ENCODE measurements at regions not wholly inside any gene's neighbourhood (a gene's known extent, or its start where the extent isn't known, plus 50 kb on each side); places are given as distances from the start of the nearest gene placed in this dataset.
"Not testable (repeated sequence)": the region's sequence is repeated elsewhere in the genome, so short reads cannot be mapped to it uniquely, and the experiment has no call there.

DNA sequence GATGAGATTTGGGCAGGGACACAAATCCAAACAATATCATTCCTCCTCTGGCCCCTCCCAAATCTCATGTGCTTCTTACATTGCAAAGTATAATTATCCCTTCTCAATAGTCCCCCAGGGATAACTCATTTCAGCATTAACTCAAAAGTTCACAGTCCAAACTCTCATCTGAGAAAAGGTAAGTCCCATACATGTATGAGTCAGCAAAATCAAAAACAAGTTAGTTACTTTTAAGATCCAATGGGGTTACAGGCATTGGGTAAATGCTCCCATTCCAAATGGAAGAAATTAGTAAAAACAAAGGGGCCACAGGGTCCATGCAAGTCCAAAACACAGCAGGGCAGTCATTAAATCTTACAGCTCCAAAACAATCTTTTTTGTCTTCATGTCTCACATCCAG lies 917.9 kb upstream of the CDH10 start:
- no peaks in the 10 kb centered on the region for H3K4me1 ChIP-seq (ENCODE audit: control insufficient read depth in 3 of 3, insufficient read depth in 2 of 3, low read depth in 1 of 3, low read length in 2 of 3)
- H3K27me3 ChIP-seq (ENCODE audit: control insufficient read depth in 3 of 3, insufficient read depth in 3 of 3, low read length in 3 of 3): no peaks in the 10 kb centered on the region
- no peak overlapping the region for H3K4me3 ChIP-seq (ENCODE audit: low read depth in 1 of 3, low read length in 3 of 3)
- H3K9me3 ChIP-seq (ENCODE audit: control insufficient read depth in 2 of 2, insufficient read depth in 1 of 2, low read depth in 1 of 2, low read length in 1 of 2): peaks cover 3 to 11% of the 10 kb centered on the region in 2 donors
- FAIRE-seq: no peak
- H3K36me3 ChIP-seq (ENCODE audit: control insufficient read depth in 3 of 3, insufficient read depth in 2 of 3, low read depth in 1 of 3, low read length in 3 of 3): no peaks in the 10 kb centered on the region
- H3K27ac ChIP-seq (ENCODE audit: low read depth in 1 of 3, low read length in 2 of 3): no peak overlapping the region
- no peak for DNase-seq

DNA sequence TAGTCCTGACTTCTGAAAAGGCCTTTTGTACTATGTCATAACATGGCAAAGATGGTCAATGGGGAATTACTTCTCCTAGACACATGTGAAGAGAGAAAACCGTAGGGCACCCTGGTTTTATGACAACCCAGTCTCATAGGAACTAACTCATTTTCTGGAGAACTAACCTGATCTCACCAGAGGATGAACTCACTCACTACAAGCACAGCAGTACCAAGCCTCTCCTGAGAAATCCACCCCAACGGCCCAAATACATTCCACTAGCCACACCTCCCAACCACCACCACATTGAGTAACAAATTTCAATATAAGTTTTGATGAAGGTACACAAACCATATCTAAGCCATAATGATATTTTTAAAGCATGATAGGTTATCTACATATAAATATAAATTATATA lies 909.3 kb upstream of the CDH10 start:
- FAIRE-seq (no peak), DNase-seq (no peak)
- 43 to 60% (median 59%) methylated on average over 2 of the region's 2 CpGs for WGBS, 3 donors
- Histone ChIP-seq H3K27ac (ENCODE audit: low read depth in 1 of 3, low read length in 2 of 3) (no peak overlapping the region), H3K4me1 (ENCODE audit: control insufficient read depth in 3 of 3, insufficient read depth in 2 of 3, low read depth in 1 of 3, low read length in 2 of 3) (no peaks in the 10 kb centered on the region), H3K36me3 (ENCODE audit: control insufficient read depth in 3 of 3, insufficient read depth in 2 of 3, low read depth in 1 of 3, low read length in 3 of 3) (no peaks in the 10 kb centered on the region), H3K9me3 (ENCODE audit: control insufficient read depth in 2 of 2, insufficient read depth in 1 of 2, low read depth in 1 of 2, low read length in 1 of 2) (no peaks in the 10 kb centered on the region), H3K4me3 (ENCODE audit: low read depth in 1 of 3, low read length in 3 of 3) (no peak overlapping the region), H3K27me3 (ENCODE audit: control insufficient read depth in 3 of 3, insufficient read depth in 3 of 3, low read length in 3 of 3) (no peaks in the 10 kb centered on the region)

DNA sequence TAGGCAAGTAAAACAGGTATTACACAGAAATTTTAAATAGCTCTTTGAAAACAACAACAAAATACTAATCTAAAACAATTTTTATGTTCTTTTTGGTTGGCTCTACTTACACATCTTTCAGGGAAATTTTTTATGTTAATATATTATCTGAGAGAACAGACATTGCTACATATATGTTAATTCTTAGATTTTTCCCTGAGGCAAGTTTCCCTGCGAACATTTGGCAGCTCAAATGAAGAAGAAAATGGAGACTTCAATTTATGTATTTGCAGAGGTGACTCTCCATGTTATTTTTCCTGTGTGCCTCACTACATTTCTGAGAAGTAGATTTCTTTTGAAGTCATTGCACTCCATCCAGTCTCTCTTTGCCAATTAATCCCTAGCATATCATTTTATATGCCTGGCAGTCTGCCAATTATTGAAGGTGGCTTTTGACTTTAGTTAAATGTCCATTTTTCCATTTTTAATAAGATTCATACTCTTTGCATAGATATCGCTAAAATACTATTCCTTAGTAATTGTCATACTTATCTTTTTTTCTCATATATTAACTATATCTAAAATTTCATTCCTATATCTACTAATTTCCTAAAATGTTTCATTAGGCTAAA lies 908.2 kb upstream of the CDH10 start:
- H3K27ac ChIP-seq (ENCODE audit: low read depth in 1 of 3, low read length in 2 of 3): no peak overlapping the region
- no peak overlapping the region for H3K4me3 ChIP-seq (ENCODE audit: low read depth in 1 of 3, low read length in 3 of 3)
- H3K9me3 ChIP-seq (ENCODE audit: control insufficient read depth in 2 of 2, insufficient read depth in 1 of 2, low read depth in 1 of 2, low read length in 1 of 2): no peaks in the 10 kb centered on the region
- FAIRE-seq: no peak
- no peaks in the 10 kb centered on the region for H3K27me3 ChIP-seq (ENCODE audit: control insufficient read depth in 3 of 3, insufficient read depth in 3 of 3, low read length in 3 of 3)
- H3K36me3 ChIP-seq (ENCODE audit: control insufficient read depth in 3 of 3, insufficient read depth in 2 of 3, low read depth in 1 of 3, low read length in 3 of 3): no peaks in the 10 kb centered on the region
- no peak for DNase-seq
- no peaks in the 10 kb centered on the region for H3K4me1 ChIP-seq (ENCODE audit: control insufficient read depth in 3 of 3, insufficient read depth in 2 of 3, low read depth in 1 of 3, low read length in 2 of 3)
- 72 to 84% (median 74%) methylated on average over 2 of the region's 2 CpGs for WGBS, 3 donors

DNA sequence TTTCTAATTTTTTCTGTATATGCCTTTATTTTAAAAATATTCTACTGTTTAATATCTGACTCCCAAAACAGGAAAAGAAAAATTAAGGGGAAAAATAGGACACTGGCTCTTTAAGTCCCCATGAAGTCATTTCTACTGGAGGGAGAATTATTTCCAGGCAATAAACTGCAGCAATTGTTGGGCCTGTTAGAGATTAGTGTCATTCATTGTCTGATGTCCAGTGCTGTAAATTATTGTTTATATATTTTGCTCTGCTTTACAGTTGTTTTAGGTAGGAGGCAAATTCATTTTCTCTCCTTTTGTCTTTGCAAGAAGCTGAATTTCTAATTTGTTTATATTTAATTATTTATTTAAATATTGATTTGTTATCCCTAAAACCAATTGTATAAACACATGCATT lies 906.0 kb upstream of the CDH10 start:
- FAIRE-seq (no peak), DNase-seq (no peak)
- no peaks in the 10 kb centered on the region for H3K36me3 ChIP-seq (ENCODE audit: control insufficient read depth in 3 of 3, insufficient read depth in 2 of 3, low read depth in 1 of 3, low read length in 3 of 3)
- no peaks in the 10 kb centered on the region for H3K27me3 ChIP-seq (ENCODE audit: control insufficient read depth in 3 of 3, insufficient read depth in 3 of 3, low read length in 3 of 3)
- H3K27ac ChIP-seq (ENCODE audit: low read depth in 1 of 3, low read length in 2 of 3): no peak overlapping the region
- no peaks in the 10 kb centered on the region for H3K4me1 ChIP-seq (ENCODE audit: control insufficient read depth in 3 of 3, insufficient read depth in 2 of 3, low read depth in 1 of 3, low read length in 2 of 3)
- no peaks in the 10 kb centered on the region for H3K9me3 ChIP-seq (ENCODE audit: control insufficient read depth in 2 of 2, insufficient read depth in 1 of 2, low read depth in 1 of 2, low read length in 1 of 2)
- no peak overlapping the region for H3K4me3 ChIP-seq (ENCODE audit: low read depth in 1 of 3, low read length in 3 of 3)

DNA sequence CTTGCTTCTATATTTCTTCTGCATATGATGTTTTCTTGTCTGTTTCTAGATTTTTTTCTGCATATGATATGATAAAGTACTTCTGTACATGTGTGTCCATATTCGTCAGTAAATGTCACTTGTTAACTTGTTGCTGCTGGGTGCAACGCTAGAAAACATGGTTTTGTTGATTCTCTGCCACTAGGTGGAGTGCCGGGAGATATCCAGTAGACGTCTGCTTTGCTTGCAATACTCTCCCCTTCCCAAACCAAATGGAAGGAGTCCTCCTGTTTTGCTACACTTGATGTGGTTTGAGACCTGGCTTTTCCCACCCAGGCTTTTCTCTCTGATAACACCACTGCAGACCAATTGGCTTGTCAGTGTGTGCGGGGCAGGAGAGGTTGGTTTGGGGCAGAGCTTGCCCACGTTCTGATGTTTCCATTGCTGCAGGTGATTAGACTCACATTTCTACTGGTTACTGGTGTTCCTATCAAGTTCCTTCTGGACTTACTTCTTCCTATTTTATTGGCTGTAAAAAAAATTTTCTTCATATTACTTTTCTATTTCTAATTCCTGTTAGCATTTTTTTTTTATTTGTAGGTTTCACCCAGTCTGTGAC lies 900.0 kb upstream of the CDH10 start:
- WGBS, 3 donors: 19 to 26% (median 26%) methylated on average over 6 of the region's 6 CpGs

DNA sequence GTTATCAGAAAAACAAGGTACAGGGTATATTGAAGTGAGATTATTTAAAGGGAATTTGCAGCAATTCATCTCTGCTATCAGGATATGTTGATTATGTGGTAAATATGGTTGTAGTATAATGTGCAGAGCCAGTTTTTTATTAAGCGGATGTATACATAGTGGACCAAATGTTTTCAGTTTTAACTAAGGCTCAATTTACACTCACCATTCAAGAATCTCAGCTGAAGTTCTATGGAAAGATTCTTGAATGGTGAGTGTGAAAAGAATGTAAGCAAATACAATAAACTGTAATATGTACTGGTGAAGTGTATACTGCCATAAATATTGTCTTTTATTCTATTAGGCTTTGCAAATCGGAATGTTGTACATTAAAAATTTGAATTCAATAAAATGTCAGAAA lies 895.9 kb upstream of the CDH10 start:
- no peak overlapping the region for H3K27ac ChIP-seq (ENCODE audit: low read depth in 1 of 3, low read length in 2 of 3)
- 70 to 74% (median 72%) methylated on average over 2 of the region's 2 CpGs for WGBS, 3 donors
- H3K36me3 ChIP-seq (ENCODE audit: control insufficient read depth in 3 of 3, insufficient read depth in 2 of 3, low read depth in 1 of 3, low read length in 3 of 3): no peaks in the 10 kb centered on the region
- no peak overlapping the region for H3K4me3 ChIP-seq (ENCODE audit: low read depth in 1 of 3, low read length in 3 of 3)
- H3K9me3 ChIP-seq (ENCODE audit: control insufficient read depth in 2 of 2, insufficient read depth in 1 of 2, low read depth in 1 of 2, low read length in 1 of 2): peaks cover 0 to 2% of the 10 kb centered on the region in 2 donors
- no peak for FAIRE-seq
- H3K27me3 ChIP-seq (ENCODE audit: control insufficient read depth in 3 of 3, insufficient read depth in 3 of 3, low read length in 3 of 3): no peaks in the 10 kb centered on the region
- DNase-seq: no peak
- H3K4me1 ChIP-seq (ENCODE audit: control insufficient read depth in 3 of 3, insufficient read depth in 2 of 3, low read depth in 1 of 3, low read length in 2 of 3): no peaks in the 10 kb centered on the region

More for the DNA sequence above, 900.0 kb upstream of the CDH10 start:
- DNase-seq (peak in 1 of 2 donors; percentile 30), FAIRE-seq (no peak)
- Histone ChIP-seq H3K36me3 (ENCODE audit: control insufficient read depth in 3 of 3, insufficient read depth in 2 of 3, low read depth in 1 of 3, low read length in 3 of 3) (no peaks in the 10 kb centered on the region), H3K27ac (ENCODE audit: low read depth in 1 of 3, low read length in 2 of 3) (no peak overlapping the region), H3K9me3 (ENCODE audit: control insufficient read depth in 2 of 2, insufficient read depth in 1 of 2, low read depth in 1 of 2, low read length in 1 of 2) (peaks cover 0 to 2% of the 10 kb centered on the region in 2 donors), H3K4me1 (ENCODE audit: control insufficient read depth in 3 of 3, insufficient read depth in 2 of 3, low read depth in 1 of 3, low read length in 2 of 3) (no peaks in the 10 kb centered on the region), H3K27me3 (ENCODE audit: control insufficient read depth in 3 of 3, insufficient read depth in 3 of 3, low read length in 3 of 3) (no peaks in the 10 kb centered on the region), H3K4me3 (ENCODE audit: low read depth in 1 of 3, low read length in 3 of 3) (no peak overlapping the region)

DNA sequence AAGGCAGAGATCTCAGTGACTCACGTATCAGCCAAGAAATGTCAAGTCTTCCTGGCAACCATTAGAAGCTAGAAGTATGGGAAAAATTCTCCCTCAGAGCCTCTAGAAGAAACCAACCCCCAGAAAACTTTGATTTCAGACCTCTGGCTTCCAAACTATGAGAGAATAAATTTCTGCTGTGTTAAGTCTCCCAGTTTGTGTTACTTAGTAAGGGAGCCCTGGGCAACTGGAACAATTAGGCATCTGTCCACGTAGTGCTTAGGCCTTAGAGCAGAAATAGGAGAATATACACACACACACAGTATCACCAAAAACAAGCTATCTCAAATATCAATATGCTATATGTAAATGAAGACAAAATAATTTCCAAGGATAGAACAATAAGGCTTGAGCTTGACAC lies 894.8 kb upstream of the CDH10 start:
- Histone ChIP-seq H3K9me3 (ENCODE audit: control insufficient read depth in 2 of 2, insufficient read depth in 1 of 2, low read depth in 1 of 2, low read length in 1 of 2) (no peaks in the 10 kb centered on the region), H3K4me1 (ENCODE audit: control insufficient read depth in 3 of 3, insufficient read depth in 2 of 3, low read depth in 1 of 3, low read length in 2 of 3) (no peaks in the 10 kb centered on the region), H3K36me3 (ENCODE audit: control insufficient read depth in 3 of 3, insufficient read depth in 2 of 3, low read depth in 1 of 3, low read length in 3 of 3) (no peaks in the 10 kb centered on the region), H3K27ac (ENCODE audit: low read depth in 1 of 3, low read length in 2 of 3) (no peak overlapping the region), H3K4me3 (ENCODE audit: low read depth in 1 of 3, low read length in 3 of 3) (no peak overlapping the region), H3K27me3 (ENCODE audit: control insufficient read depth in 3 of 3, insufficient read depth in 3 of 3, low read length in 3 of 3) (no peaks in the 10 kb centered on the region)
- no peak for DNase-seq
- no peak for FAIRE-seq
- 41 to 53% (median 53%) methylated on average over 2 of the region's 2 CpGs for whole genome bisulfite sequencing, 3 donors

DNA sequence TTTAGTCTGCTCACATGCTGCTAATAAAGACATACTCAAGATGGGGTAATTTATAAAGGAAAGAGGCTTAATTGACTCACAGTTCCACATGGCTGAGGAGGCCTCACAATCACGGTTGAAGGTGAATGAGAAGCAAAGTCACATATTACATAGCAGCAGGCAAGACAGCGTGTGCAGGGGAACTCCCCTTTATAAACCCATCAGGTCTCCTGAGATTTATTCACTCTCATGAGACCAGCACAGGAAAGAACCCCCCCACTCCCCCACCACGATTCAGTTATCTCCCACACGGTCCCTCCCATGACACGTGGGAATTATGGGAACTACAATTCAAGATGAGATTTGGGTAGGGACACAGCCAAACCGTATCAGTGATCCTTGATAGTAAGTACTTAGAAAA lies 891.7 kb upstream of the CDH10 start:
- not testable (repeated sequence) for DNase-seq; H3K36me3 ChIP-seq (ENCODE audit: control insufficient read depth in 3 of 3, insufficient read depth in 2 of 3, low read depth in 1 of 3, low read length in 3 of 3); H3K4me1 ChIP-seq (ENCODE audit: control insufficient read depth in 3 of 3, insufficient read depth in 2 of 3, low read depth in 1 of 3, low read length in 2 of 3); H3K9me3 ChIP-seq (ENCODE audit: control insufficient read depth in 2 of 2, insufficient read depth in 1 of 2, low read depth in 1 of 2, low read length in 1 of 2); FAIRE-seq; H3K4me3 ChIP-seq (ENCODE audit: low read depth in 1 of 3, low read length in 3 of 3); H3K27me3 ChIP-seq (ENCODE audit: control insufficient read depth in 3 of 3, insufficient read depth in 3 of 3, low read length in 3 of 3); H3K27ac ChIP-seq (ENCODE audit: low read depth in 1 of 3, low read length in 2 of 3)
- WGBS, 3 donors: 71 to 74% (median 73%) methylated on average over 6 of the region's 6 CpGs

DNA sequence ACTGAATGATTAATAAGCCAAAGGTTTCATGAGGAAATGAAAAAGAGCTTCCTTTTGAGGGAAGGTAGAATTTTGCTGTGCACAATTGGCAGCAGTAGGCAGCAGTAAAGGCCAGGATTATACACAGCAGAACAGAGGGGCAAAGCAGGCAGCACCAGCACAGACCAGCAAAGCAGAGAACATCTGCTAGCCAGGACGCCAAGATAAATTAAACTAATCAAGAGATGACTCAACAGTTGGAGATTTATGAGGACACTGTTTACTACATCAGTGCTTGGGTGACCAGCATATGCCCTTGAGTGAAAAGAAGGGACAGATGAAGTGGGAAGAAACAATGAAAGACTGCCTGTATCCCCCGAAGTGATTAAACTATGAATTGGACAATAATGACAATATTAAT lies 871.4 kb upstream of the CDH10 start:
- WGBS, 3 donors: 56 to 61% (median 59%) methylated on average over 2 of the region's 2 CpGs
- Histone ChIP-seq H3K27ac (ENCODE audit: low read depth in 1 of 3, low read length in 2 of 3) (no peak overlapping the region), H3K4me3 (ENCODE audit: low read depth in 1 of 3, low read length in 3 of 3) (no peak overlapping the region), H3K36me3 (ENCODE audit: control insufficient read depth in 3 of 3, insufficient read depth in 2 of 3, low read depth in 1 of 3, low read length in 3 of 3) (no peaks in the 10 kb centered on the region), H3K9me3 (ENCODE audit: control insufficient read depth in 2 of 2, insufficient read depth in 1 of 2, low read depth in 1 of 2, low read length in 1 of 2) (no peaks in the 10 kb centered on the region), H3K27me3 (ENCODE audit: control insufficient read depth in 3 of 3, insufficient read depth in 3 of 3, low read length in 3 of 3) (no peaks in the 10 kb centered on the region), H3K4me1 (ENCODE audit: control insufficient read depth in 3 of 3, insufficient read depth in 2 of 3, low read depth in 1 of 3, low read length in 2 of 3) (no peaks in the 10 kb centered on the region)
- no peak for FAIRE-seq
- no peak for DNase-seq
